Heart right ventricle (tissue), 16 donors: ENCODE measurements at regions not wholly inside any gene's neighbourhood (a gene's known extent, or its start where the extent isn't known, plus 50 kb on each side); places are given as distances from the start of the nearest gene placed in this dataset.

ENCODE experiments used
- ATAC-seq, 8 donors: fragments of 200-7000 bp; cut with Tn5 transposase; one replicate each; pipeline ENCODE4 v1.9.1; 2020; ENCODE audit warnings: mild to moderate bottlenecking in 8 of 8, moderate library complexity in 8 of 8, moderate number of reproducible peaks in 1 of 8
- DNase-seq, 2 donors: peaks; one replicate each; pipeline ENCODE4 v3.0.0-alpha.2; 2020
- H3K27ac ChIP-seq, 10 donors: fragments of 200-600 bp; sonication (generic) in 2 of 10; one replicate each; pipeline versions ENCODE4 v1.5.0 to v1.8.0; 2020 to 2022; ENCODE audit warnings: mild to moderate bottlenecking in 3 of 10
- H3K27me3 ChIP-seq, 7 donors: fragments of 200-600 bp; one replicate each; pipeline ENCODE4 v1.8.0; 2021 to 2022; ENCODE audit warnings: mild to moderate bottlenecking in 2 of 7
- H3K36me3 ChIP-seq, 9 donors: fragments of 200-600 bp; sonication (generic) in 1 of 9; one replicate each; pipeline versions ENCODE4 v1.5.0 to v1.8.0; 2020 to 2022; ENCODE audit warnings: mild to moderate bottlenecking in 2 of 9
- H3K4me1 ChIP-seq, 9 donors: fragments of 200-600 bp; sonication (generic) in 1 of 9; one replicate each; pipeline versions ENCODE4 v1.5.0 to v1.8.0; 2020 to 2022; ENCODE audit warnings: mild to moderate bottlenecking in 4 of 9
- H3K4me3 ChIP-seq, 10 donors: fragments of 200-600 bp; sonication (generic) in 2 of 10; one replicate each; pipeline versions ENCODE4 v1.5.0 to v1.8.0; 2020 to 2022; ENCODE audit warnings: mild to moderate bottlenecking in 7 of 10, moderate library complexity in 2 of 10
- H3K9me3 ChIP-seq, 11 donors: fragments of 200-600 bp in 10 of 11; sonication (generic) in 2 of 11; one replicate each; pipeline versions ENCODE4 v1.5.0 to v1.8.0; 2013 to 2022; ENCODE audit warnings: mild to moderate bottlenecking in 2 of 11, control low read depth in 1 of 11, moderate library complexity in 1 of 11
- WGBS, 2 donors: extraction: QIAGEN DNeasy Blood & Tissue Kit; methylation state at CpG; one replicate each; pipeline ENCODE4 v1.1.7; 2013; ENCODE audit warnings: inconsistent platforms in 1 of 2; 5-methylcytosine and 5-hydroxymethylcytosine counted together
- intact Hi-C, 10 donors: fragments of 100-400 bp; cut with DNase I; formaldehyde crosslinking; loops; one replicate each; pipeline versions ENCODE4 v1.11.1 to v1.14.2; 2022
- TF ChIP-seq, protein P1 (sequence below), 9 donors: fragments of 200-600 bp; sonication (generic) in 2 of 9; IDR thresholded peaks; one replicate each; pipeline versions ENCODE4 v1.5.0 to v1.8.0; 2021 to 2022; ENCODE audit warnings: antibody characterized with exemption in 9 of 9, mild to moderate bottlenecking in 5 of 9, moderate library complexity in 1 of 9
- donor health status: Arrhythmogenic right ventricular cardiomyopathy.
- donor health status: ischemic (EF 13 %, LVEDD 7.1; RV severe dilation, severe dysfunction).
- donor health status: healthy with polysubstance abuse.
- donor health status: DM: no; HTN: yes; CAD: no.
- donor health status: DM: no; HTN: no; CAD: no.
- donor health status: ischemic (EF 25% LVEDD 6.9; RV normal size, moderate dysfunction).
- donor health status: ischemic (EF 25% LVEDD 5.7; RV mildly dilated, moderate dysfunction).
- donor health status: healthy.
- donor health status: DM: yes; HTN: yes; CAD: no.
- donor health status: Ischemic cardiomyopathy.
- donor health status: ischemic (EF 35%, LVEDD 5.7; RV mildly dilated, moderate dysfunction).
- donor health status: nonischemic (EF 11% LVEDD 7.7; RV severe dilation, severe dysfunction).
- donor health status: DM: yes; HTN: yes; CAD: no.
- donor health status: PGD.
- donor health status: ischemic (EF 29% LVEDD 5.4; RV normal size, mild dysfunction).
- donor health status: nonischemic (EF 23%, LVEDD 6.1; RV moderate dilation, normal function).

DNA sequence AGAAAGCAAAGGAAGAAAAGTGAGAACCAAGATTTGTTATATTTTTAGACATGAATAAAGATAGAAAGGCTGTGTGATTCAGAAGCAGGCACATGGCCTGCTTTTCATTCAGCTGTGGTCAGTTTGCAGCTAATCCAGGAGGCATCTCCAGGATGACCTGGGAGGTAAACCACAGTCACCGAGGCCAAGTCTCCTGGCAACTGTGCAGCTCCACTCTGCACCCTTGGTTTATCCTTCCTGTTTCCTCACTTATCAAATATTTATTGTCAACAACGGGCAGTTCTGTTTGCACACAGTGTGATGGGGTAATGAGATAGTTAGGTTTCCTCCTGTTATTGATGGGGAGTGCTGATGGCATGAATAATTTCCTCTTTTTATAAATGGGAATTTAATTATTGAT lies 243.0 kb downstream of the PSAT1 start:
- no peaks in the 10 kb centered on the region for H3K4me1 ChIP-seq
- DNase-seq: no peak
- H3K36me3 ChIP-seq: no peaks in the 10 kb centered on the region
- no peaks in the 10 kb centered on the region for H3K27me3 ChIP-seq
- intact Hi-C loops: loop anchor here in 1 of 10 donors (10.0 kb wide), 1 partner anchor 95 kb away; no protein-coding TSS in a partner anchor
- peaks cover 0 to 4% (median 0%) of the 10 kb centered on the region in 11 donors for H3K9me3 ChIP-seq
- TF ChIP-seq, protein P1, sequence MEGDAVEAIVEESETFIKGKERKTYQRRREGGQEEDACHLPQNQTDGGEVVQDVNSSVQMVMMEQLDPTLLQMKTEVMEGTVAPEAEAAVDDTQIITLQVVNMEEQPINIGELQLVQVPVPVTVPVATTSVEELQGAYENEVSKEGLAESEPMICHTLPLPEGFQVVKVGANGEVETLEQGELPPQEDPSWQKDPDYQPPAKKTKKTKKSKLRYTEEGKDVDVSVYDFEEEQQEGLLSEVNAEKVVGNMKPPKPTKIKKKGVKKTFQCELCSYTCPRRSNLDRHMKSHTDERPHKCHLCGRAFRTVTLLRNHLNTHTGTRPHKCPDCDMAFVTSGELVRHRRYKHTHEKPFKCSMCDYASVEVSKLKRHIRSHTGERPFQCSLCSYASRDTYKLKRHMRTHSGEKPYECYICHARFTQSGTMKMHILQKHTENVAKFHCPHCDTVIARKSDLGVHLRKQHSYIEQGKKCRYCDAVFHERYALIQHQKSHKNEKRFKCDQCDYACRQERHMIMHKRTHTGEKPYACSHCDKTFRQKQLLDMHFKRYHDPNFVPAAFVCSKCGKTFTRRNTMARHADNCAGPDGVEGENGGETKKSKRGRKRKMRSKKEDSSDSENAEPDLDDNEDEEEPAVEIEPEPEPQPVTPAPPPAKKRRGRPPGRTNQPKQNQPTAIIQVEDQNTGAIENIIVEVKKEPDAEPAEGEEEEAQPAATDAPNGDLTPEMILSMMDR (IDR thresholded peaks at IDR 0.05): no peak
- WGBS, 2 donors: 45 to 64% methylated on average over 2 of the region's 2 CpGs
- no peak for ATAC-seq
- H3K27ac ChIP-seq: no peak overlapping the region
- no peak overlapping the region for H3K4me3 ChIP-seq

DNA sequence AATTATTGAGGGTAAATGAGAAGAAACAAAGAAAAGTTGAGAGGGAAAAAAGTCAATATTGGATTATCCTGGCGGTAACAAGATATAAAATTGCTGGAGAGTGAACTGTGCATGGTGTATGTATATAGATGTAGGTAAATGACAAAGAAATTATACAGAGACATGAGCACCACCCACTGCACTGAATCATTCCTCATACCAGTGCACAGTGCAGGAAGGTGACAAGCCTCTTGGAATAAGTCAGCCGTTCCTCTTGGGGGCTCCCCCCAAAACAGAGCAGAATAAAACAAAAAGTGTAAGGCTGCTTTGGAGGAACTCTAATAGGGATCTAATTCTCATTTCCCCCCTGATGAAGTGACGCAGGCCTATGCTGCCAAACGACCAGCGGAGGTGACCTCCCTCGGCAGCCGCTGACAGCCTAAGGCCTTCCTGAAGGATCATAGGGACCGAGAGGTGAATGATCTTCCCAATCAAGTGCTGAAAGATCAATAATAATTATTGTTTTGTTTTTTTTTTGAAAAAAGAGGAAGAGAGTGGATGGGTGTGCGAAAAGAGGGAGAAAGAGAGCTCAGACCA lies 245.0 kb downstream of the PSAT1 start:
- WGBS, 2 donors: 85 to 87% methylated on average over 9 of the region's 9 CpGs
- Histone ChIP-seq H3K27ac (no peak overlapping the region), H3K4me1 (no peaks in the 10 kb centered on the region), H3K36me3 (no peaks in the 10 kb centered on the region), H3K4me3 (no peak overlapping the region), H3K9me3 (no peaks in the 10 kb centered on the region), H3K27me3 (peaks cover 0 to 4% (median 0%) of the 10 kb centered on the region in 7 donors)
- ATAC-seq: no peak
- no peak for DNase-seq
- intact Hi-C loops: loop anchor here in 1 of 10 donors (10.0 kb wide), 1 partner anchor 93 kb away; no protein-coding TSS in a partner anchor
- TF ChIP-seq, protein P1 (IDR thresholded peaks at IDR 0.05): no peak

DNA sequence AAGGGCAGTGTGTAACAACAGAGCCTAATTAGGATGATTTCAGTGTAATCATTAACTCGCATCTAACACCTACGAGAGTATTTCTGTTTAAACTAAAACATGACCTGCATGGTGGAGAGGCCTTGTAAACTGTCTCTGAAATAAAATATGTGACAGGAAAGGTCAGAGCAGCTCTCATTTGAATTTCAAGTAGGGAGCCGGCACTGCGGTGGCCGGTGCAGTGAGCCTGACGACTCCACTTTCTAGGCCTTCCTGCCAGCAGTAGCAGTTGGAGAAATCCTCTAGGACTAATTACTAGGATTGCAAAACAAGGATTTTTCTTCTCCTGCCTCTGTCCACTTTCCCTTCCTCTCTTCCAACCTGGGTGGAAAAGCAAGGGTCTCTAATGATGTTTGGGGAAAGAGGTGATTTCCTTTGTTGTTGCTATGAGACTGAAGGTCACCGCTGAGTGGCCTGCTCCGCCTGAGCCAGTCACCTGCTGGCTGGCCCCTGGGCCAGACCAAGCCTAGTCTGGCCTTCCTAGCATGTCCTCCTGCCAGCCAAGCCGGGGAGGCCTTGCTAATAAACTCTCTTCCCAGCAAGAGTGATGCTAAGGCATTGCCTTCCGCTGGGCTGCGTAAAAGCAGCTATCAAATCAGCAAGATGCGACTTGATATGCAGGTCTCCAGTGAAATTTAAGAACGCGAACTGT lies 245.7 kb downstream of the PSAT1 start:
- WGBS, 2 donors: 74 to 81% methylated on average over 14 of the region's 14 CpGs

DNA sequence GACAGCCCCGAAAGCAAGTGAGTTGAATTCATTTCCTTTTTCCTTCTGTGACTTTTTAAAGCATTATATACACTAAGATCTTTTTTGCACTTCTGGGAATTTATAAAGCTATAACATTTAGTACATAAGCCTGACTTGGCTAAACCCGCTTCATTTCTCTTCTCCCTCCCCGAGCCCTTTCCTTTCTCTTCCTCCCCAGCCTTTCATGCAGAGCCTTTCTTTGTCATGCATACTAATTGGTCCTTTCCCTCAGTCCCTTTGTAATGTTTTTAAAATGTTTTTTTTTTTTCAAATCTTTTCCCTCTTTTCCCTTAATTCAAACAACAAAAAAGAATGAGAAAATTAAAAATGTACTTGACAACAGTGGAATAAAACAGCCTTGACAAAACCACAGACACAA lies 246.4 kb downstream of the PSAT1 start:
- WGBS, 2 donors: 58 to 64% methylated on average over 3 of the region's 3 CpGs
- ATAC-seq: no peak
- H3K9me3 ChIP-seq: no peaks in the 10 kb centered on the region
- H3K4me1 ChIP-seq: no peaks in the 10 kb centered on the region
- no peaks in the 10 kb centered on the region for H3K36me3 ChIP-seq
- no peak overlapping the region for H3K27ac ChIP-seq
- TF ChIP-seq, protein P1 (IDR thresholded peaks at IDR 0.05): no peak
- DNase-seq: no peak
- no peak overlapping the region for H3K4me3 ChIP-seq
- peaks cover 0 to 6% (median 0%) of the 10 kb centered on the region in 7 donors for H3K27me3 ChIP-seq
- intact Hi-C loops: loop anchor here in 1 of 10 donors (10.0 kb wide), 1 partner anchor 91 kb away; no protein-coding TSS in a partner anchor

More for the DNA sequence above, 245.7 kb downstream of the PSAT1 start:
- Histone ChIP-seq H3K4me1 (no peaks in the 10 kb centered on the region), H3K27me3 (peaks cover 0 to 4% (median 0%) of the 10 kb centered on the region in 7 donors), H3K4me3 (no peak overlapping the region), H3K27ac (no peak overlapping the region), H3K9me3 (no peaks in the 10 kb centered on the region), H3K36me3 (no peaks in the 10 kb centered on the region)
- intact Hi-C loops: loop anchor here in 1 of 10 donors (10.0 kb wide), 1 partner anchor 92 kb away; no protein-coding TSS in a partner anchor
- ATAC-seq (no peak), DNase-seq (no peak)
- TF ChIP-seq, protein P1 (IDR thresholded peaks at IDR 0.05): no peak
